OCI-LY3 (cell line): ENCODE measurements at regions not wholly inside any gene's neighbourhood (a gene's known extent, or its start where the extent isn't known, plus 50 kb on each side); places are given as distances from the start of the nearest gene placed in this dataset.

Experiments used
- H2AFZ ChIP-seq: fragments of 200-600, 300-600 bp; shearing (Covaris generic); 2 replicates; pipeline ENCODE4 v1.6.0; 2014; ENCODE audit warnings: antibody characterized with exemption, low read depth, low read length
- H3K27ac ChIP-seq: fragments of 200-600, 300-600 bp; sonication (generic); 2 replicates; pipeline ENCODE4 v1.5.1; 2014; ENCODE audit warnings: mild to moderate bottlenecking, low read length, moderate library complexity, mixed read lengths
- H3K27me3 ChIP-seq: fragments of 200-600, 300-600 bp; sonication (generic); 2 replicates; pipeline ENCODE4 v1.6.1; 2014; ENCODE audit warnings: low read depth, low read length, mixed read lengths
- H3K36me3 ChIP-seq: fragments of 200-600, 300-600 bp; sonication (generic); replicated peaks from 2 replicates; pipeline ENCODE3; 2014; ENCODE audit warnings: low read depth, low read length, mixed read lengths
- H3K4me1 ChIP-seq: fragments of 300-600, 200-600 bp; sonication (generic); 2 replicates; pipeline ENCODE4 v1.6.1; 2014; ENCODE audit warnings: low read length, mixed read lengths
- H3K4me2 ChIP-seq: fragments of 200-600, 300-600 bp; sonication (generic); 2 replicates; pipeline ENCODE4 v1.6.1; 2014; ENCODE audit warnings: low read length, mixed read lengths
- H3K4me3 ChIP-seq: fragments of 300-600, 200-600 bp; sonication (generic); 2 replicates; pipeline ENCODE4 v1.5.1; 2014; ENCODE audit warnings: antibody characterized with exemption, mild to moderate bottlenecking, low read length, moderate library complexity
- H3K79me2 ChIP-seq: fragments of 300-600, 200-600 bp; shearing (Covaris generic); 2 replicates; pipeline ENCODE4 v1.6.1; 2014; ENCODE audit warnings: mild to moderate bottlenecking, low read length, mixed read lengths
- H3K9ac ChIP-seq: fragments of 300-600, 200-600 bp; shearing (Covaris generic); 2 replicates; pipeline ENCODE4 v1.6.0; 2014; ENCODE audit warnings: mild to moderate bottlenecking, low read length, moderate library complexity
- H3K9me3 ChIP-seq: fragments of 200-600, 300-600 bp; shearing (Covaris generic); 2 replicates; pipeline ENCODE4 v1.6.1; 2014; ENCODE audit warnings: low read length, mixed read lengths; ENCODE audit not compliant: insufficient read depth
- H4K20me1 ChIP-seq: fragments of 200-600, 300-600 bp; sonication (generic); 2 replicates; pipeline ENCODE4 v1.6.1; 2016; ENCODE audit warnings: low read length, mixed read lengths; ENCODE audit not compliant: insufficient read depth
- EZH2phosphoT487 ChIP-seq: fragments of 200-600 bp; shearing (Covaris generic); IDR thresholded peaks from 2 replicates; pipeline ENCODE4 v1.6.1; 2018; ENCODE audit warnings: antibody characterized with exemption, mixed run types, low read depth
- TF ChIP-seq, protein P1 (sequence below): fragments of 200-600, 300-600 bp; sonication (generic); IDR thresholded peaks from 2 replicates; pipeline ENCODE4 v1.5.1; 2014; ENCODE audit warnings: antibody characterized with exemption, low read length, low read depth

DNA sequence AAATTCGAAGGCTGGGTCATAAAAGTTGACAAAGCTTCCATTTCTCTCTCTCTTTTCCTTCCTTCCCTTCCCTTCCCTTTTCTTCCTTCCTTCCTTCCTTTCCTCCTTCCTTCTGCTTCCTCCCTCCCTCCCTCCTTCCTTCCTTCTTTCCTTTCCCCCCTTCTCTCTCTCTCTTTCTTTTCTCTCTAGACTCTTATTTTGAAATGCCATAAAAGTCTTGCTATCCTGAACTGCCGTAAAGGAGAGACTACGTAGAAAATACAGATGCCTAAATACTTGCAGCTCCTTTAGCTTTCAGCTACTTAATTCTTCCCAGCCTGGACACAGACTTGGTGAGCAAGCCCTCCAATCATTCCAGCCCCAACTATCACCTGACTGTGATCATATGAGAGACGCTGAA lies 1644.4 kb downstream of the FAM181B start:
- no peak overlapping the region for H2AFZ ChIP-seq
- no peak overlapping the region for H3K9ac ChIP-seq
- peaks cover 3% of the 10 kb centered on the region; the same call in 1 of the 2 replicates for H3K4me1 ChIP-seq
- no peak overlapping the region for H3K4me2 ChIP-seq
- no peaks in the 10 kb centered on the region for H3K79me2 ChIP-seq
- H3K4me3 ChIP-seq: no peak overlapping the region
- no peak overlapping the region for H3K27ac ChIP-seq
- no peaks in the 10 kb centered on the region for H3K9me3 ChIP-seq
- no peaks in the 10 kb centered on the region for H4K20me1 ChIP-seq
- TF ChIP-seq, protein P1, sequence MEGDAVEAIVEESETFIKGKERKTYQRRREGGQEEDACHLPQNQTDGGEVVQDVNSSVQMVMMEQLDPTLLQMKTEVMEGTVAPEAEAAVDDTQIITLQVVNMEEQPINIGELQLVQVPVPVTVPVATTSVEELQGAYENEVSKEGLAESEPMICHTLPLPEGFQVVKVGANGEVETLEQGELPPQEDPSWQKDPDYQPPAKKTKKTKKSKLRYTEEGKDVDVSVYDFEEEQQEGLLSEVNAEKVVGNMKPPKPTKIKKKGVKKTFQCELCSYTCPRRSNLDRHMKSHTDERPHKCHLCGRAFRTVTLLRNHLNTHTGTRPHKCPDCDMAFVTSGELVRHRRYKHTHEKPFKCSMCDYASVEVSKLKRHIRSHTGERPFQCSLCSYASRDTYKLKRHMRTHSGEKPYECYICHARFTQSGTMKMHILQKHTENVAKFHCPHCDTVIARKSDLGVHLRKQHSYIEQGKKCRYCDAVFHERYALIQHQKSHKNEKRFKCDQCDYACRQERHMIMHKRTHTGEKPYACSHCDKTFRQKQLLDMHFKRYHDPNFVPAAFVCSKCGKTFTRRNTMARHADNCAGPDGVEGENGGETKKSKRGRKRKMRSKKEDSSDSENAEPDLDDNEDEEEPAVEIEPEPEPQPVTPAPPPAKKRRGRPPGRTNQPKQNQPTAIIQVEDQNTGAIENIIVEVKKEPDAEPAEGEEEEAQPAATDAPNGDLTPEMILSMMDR: no peak
- TF ChIP-seq EZH2phosphoT487: no peak
- no peaks in the 10 kb centered on the region for H3K27me3 ChIP-seq
- no peaks in the 10 kb centered on the region for H3K36me3 ChIP-seq

DNA sequence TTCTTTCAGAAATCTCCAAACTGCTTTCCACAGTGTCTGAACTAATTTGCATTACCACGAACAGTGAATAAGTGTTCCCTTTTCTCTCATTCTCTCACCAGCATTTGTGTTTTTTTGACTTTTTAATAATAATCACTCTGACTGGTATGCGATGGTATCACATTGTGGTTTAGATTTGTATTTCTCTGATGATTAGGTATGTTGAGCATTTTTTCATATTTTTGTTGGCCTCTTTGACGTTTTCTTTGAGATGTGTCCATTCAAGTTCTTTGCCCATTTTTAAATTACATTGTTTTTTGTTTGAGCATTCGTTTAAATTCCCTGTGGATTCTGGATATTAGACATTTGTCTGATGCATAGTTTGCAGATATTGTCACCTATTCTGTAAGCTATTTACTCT lies 1639.6 kb upstream of the TENM4 start:
- Histone ChIP-seq H3K9me3 (peaks cover 3% of the 10 kb centered on the region; the same call in 1 of the 2 replicates), H3K27ac (no peak overlapping the region), H4K20me1 (no peaks in the 10 kb centered on the region), H3K9ac (no peak overlapping the region), H3K36me3 (no peaks in the 10 kb centered on the region), H2AFZ (no peak overlapping the region), H3K27me3 (no peaks in the 10 kb centered on the region), H3K4me3 (no peak overlapping the region), H3K79me2 (no peaks in the 10 kb centered on the region), H3K4me1 (no peaks in the 10 kb centered on the region), H3K4me2 (no peak overlapping the region)
- no peak for TF ChIP-seq EZH2phosphoT487
- TF ChIP-seq, protein P1: no peak

DNA sequence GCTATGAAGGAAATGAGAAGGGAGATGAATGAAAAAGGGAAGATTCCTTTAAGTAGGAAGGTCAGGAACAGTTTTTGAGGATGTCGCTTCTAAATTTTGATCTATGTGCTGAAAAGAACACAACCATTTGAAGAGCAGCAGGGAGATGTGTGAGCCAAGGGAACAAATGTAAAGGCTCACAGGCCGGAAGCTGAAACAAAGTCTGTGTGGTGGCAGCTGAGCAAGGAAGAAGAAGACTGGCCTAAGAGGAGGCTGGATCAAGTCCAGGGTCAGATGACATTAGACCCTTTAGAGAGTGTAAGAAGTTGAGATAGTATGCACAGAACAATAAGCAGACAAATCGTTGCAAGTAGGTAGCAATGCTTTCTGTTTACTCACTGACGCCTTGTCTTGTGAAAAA lies 1631.4 kb upstream of the TENM4 start:
- no peak overlapping the region for H3K4me3 ChIP-seq
- H4K20me1 ChIP-seq: no peaks in the 10 kb centered on the region
- H3K79me2 ChIP-seq: no peaks in the 10 kb centered on the region
- no peaks in the 10 kb centered on the region for H3K9me3 ChIP-seq
- H3K9ac ChIP-seq: no peak overlapping the region
- TF ChIP-seq EZH2phosphoT487: no peak
- TF ChIP-seq, protein P1: no peak
- no peak overlapping the region for H3K4me2 ChIP-seq
- H3K4me1 ChIP-seq: peaks cover 22% of the 10 kb centered on the region
- no peaks in the 10 kb centered on the region for H3K27me3 ChIP-seq
- H2AFZ ChIP-seq: no peak overlapping the region
- no peak overlapping the region for H3K27ac ChIP-seq
- H3K36me3 ChIP-seq: no peaks in the 10 kb centered on the region

DNA sequence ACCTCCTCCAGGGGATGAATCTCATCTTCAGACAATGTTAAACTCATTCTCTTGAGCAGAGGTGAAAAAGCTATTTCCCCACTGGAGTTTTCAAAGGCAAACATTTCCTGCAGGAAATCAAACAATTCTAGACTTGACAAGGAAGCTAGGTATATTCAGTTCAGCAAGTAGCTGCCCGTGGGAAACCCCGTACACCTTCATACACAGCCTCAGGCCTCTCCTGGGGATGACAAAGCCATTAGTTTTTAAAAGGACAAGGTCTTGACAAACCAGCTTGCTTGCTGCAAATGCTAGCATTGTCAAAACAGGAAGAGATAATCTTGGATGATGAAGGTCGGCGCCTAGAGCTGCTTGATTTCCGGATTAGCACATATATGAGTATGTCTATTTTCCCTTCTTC lies 1630.8 kb upstream of the TENM4 start:
- no peak overlapping the region for H3K4me3 ChIP-seq
- H2AFZ ChIP-seq: peak overlapping the region; percentile 13; the same call in 1 of the 2 replicates
- H3K79me2 ChIP-seq: no peaks in the 10 kb centered on the region
- H3K4me1 ChIP-seq: peaks cover 22% of the 10 kb centered on the region
- no peak overlapping the region for H3K27ac ChIP-seq
- H3K9me3 ChIP-seq: no peaks in the 10 kb centered on the region
- peak overlapping the region; percentile 55 for H3K4me2 ChIP-seq
- no peaks in the 10 kb centered on the region for H3K36me3 ChIP-seq
- no peak overlapping the region for H3K9ac ChIP-seq
- no peaks in the 10 kb centered on the region for H4K20me1 ChIP-seq
- H3K27me3 ChIP-seq: no peaks in the 10 kb centered on the region
- TF ChIP-seq EZH2phosphoT487: no peak
- TF ChIP-seq, protein P1: no peak
